HEK293T (cell line): ENCODE measurements at regions not wholly inside any gene's neighbourhood (a gene's known extent, or its start where the extent isn't known, plus 50 kb on each side); places are given as distances from the start of the nearest gene placed in this dataset.

Experiments used
- CTCF ChIA-PET: fragments of 350-600 bp; formaldehyde crosslinking; extraction: SDS; loops from one replicate; lab custom pipeline; 2021; ENCODE audit warnings: antibody characterized with exemption, inconsistent platforms; lab: Yijun Ruan, JAX
- POLR2A ChIA-PET: fragments of 350-600 bp; formaldehyde crosslinking; extraction: SDS; loops from one replicate; lab custom pipeline; 2020; ENCODE audit warnings: antibody characterized with exemption, inconsistent platforms; lab: Yijun Ruan, JAX
- DNase-seq: peaks from one replicate; pipeline ENCODE4 v3.0.0; 2012; ENCODE audit warnings: mixed read lengths; ENCODE audit errors: extremely low spot score
- ARNT ChIP-seq: fragments of 450-650 bp; IDR thresholded peaks from 2 replicates; pipeline ENCODE4 v1.6.1; 2017; ENCODE audit warnings: mild to moderate bottlenecking
- BHLHE40 ChIP-seq: fragments of 450-650 bp; IDR thresholded peaks from 2 replicates; pipeline ENCODE4 v1.6.1; 2016; ENCODE audit warnings: mild to moderate bottlenecking, moderate library complexity, borderline replicate concordance
- CTBP1 ChIP-seq: fragments of 450-650 bp; IDR thresholded peaks from 2 replicates; pipeline ENCODE4 v1.6.1; 2016; ENCODE audit warnings: borderline replicate concordance
- ELF4 ChIP-seq: fragments of 450-650 bp; IDR thresholded peaks from 2 replicates; pipeline ENCODE4 v1.6.1; 2017; ENCODE audit warnings: antibody characterized with exemption
- FOXA1 ChIP-seq: fragments of 450-650 bp; IDR thresholded peaks from 2 replicates; pipeline ENCODE4 v1.6.1; 2016; ENCODE audit warnings: mild to moderate bottlenecking
- FOXK2 ChIP-seq: fragments of 450-650 bp; IDR thresholded peaks from 2 replicates; pipeline ENCODE4 v1.6.1; 2016; ENCODE audit warnings: mild to moderate bottlenecking
- FOXM1 ChIP-seq: fragments of 450-650 bp; IDR thresholded peaks from 2 replicates; pipeline ENCODE4 v1.6.1; 2017; ENCODE audit warnings: mild to moderate bottlenecking, borderline replicate concordance
- HDGF ChIP-seq: fragments of 450-650 bp; IDR thresholded peaks from 2 replicates; pipeline ENCODE4 v1.6.1; 2017; ENCODE audit warnings: antibody characterized with exemption, borderline replicate concordance
- L3MBTL2 ChIP-seq: fragments of 450-650 bp; conservative IDR thresholded peaks from 2 replicates; pipeline ENCODE4 v1.6.1; 2016; ENCODE audit warnings: mild to moderate bottlenecking
- LEF1 ChIP-seq: fragments of 450-650 bp; IDR thresholded peaks from 2 replicates; pipeline ENCODE4 v1.6.1; 2017; ENCODE audit warnings: mild to moderate bottlenecking, borderline replicate concordance
- NFRKB ChIP-seq: fragments of 450-650 bp; IDR thresholded peaks from 2 replicates; pipeline ENCODE4 v1.6.1; 2016; ENCODE audit warnings: mild to moderate bottlenecking, moderate library complexity
- SP1 ChIP-seq: fragments of 450-650 bp; IDR thresholded peaks from 2 replicates; pipeline ENCODE4 v1.6.1; 2017
- SUZ12 ChIP-seq: fragments of 450-650 bp; IDR thresholded peaks from 2 replicates; pipeline ENCODE4 v1.6.1; 2016; ENCODE audit warnings: mild to moderate bottlenecking
- TARDBP ChIP-seq: fragments of 450-650 bp; IDR thresholded peaks from 2 replicates; pipeline ENCODE4 v1.6.1; 2016
- ZNF384 ChIP-seq: fragments of 450-650 bp; IDR thresholded peaks from 2 replicates; pipeline ENCODE4 v1.6.1; 2016
- TF ChIP-seq, protein P1 (sequence below): fragments of 450-650 bp; IDR thresholded peaks from 2 replicates; pipeline ENCODE4 v1.6.1; 2016

GRCh38 chr2:239574434-239575156 is 173.8 kb upstream of the HDAC4 start:
- TF ChIP-seq CTBP1 (no peak), FOXK2 (no peak), NFRKB (no peak), TARDBP (no peak), SP1 (no peak), ELF4 (no peak), SUZ12 (no peak), ARNT (no peak), ZNF384 (no peak), FOXA1 (no peak), L3MBTL2 (no peak), LEF1 (no peak), FOXM1 (no peak), BHLHE40 (no peak), HDGF (no peak)
- TF ChIP-seq, protein P1, sequence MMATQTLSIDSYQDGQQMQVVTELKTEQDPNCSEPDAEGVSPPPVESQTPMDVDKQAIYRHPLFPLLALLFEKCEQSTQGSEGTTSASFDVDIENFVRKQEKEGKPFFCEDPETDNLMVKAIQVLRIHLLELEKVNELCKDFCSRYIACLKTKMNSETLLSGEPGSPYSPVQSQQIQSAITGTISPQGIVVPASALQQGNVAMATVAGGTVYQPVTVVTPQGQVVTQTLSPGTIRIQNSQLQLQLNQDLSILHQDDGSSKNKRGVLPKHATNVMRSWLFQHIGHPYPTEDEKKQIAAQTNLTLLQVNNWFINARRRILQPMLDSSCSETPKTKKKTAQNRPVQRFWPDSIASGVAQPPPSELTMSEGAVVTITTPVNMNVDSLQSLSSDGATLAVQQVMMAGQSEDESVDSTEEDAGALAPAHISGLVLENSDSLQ: no peak
- CTCF ChIA-PET: no interaction called here
- POLR2A ChIA-PET: no interaction called here
- DNase-seq: no peak

- ChIA-PET CTCF (no interaction called here), POLR2A (no interaction called here)
- TF ChIP-seq ARNT (no peak), ZNF384 (no peak), BHLHE40 (no peak), SP1 (no peak), LEF1 (no peak), L3MBTL2 (no peak), TARDBP (no peak), SUZ12 (no peak), HDGF (no peak), FOXM1 (no peak), ELF4 (no peak), FOXA1 (no peak), CTBP1 (no peak), FOXK2 (no peak), NFRKB (no peak)
- TF ChIP-seq, protein P1: no peak
- DNase-seq: no peak
Measured at GRCh38 chr2:239574054-239574433, 173.2 kb upstream of the HDAC4 start.

GRCh38 chr2:239570971-239571520 is 170.2 kb upstream of the HDAC4 start:
- no peak for DNase-seq
- ChIA-PET CTCF (no interaction called here), POLR2A (no interaction called here)
- TF ChIP-seq BHLHE40 (no peak), ELF4 (no peak), SP1 (no peak), LEF1 (no peak), SUZ12 (no peak), ZNF384 (no peak), CTBP1 (no peak), ARNT (no peak), L3MBTL2 (no peak), FOXA1 (no peak), TARDBP (no peak)
- TF ChIP-seq, protein P1: no peak

- POLR2A ChIA-PET: no interaction called here
- DNase-seq: no peak
- no peak for TF ChIP-seq SUZ12
- TF ChIP-seq NFRKB: no peak
- TF ChIP-seq FOXM1: no peak
- no peak for TF ChIP-seq TARDBP
- no peak for TF ChIP-seq HDGF
- CTCF ChIA-PET: no interaction called here
Measured at GRCh38 chr2:239570216-239570925, 169.6 kb upstream of the HDAC4 start.

GRCh38 chr2:239569401-239570090 is 168.7 kb upstream of the HDAC4 start:
- no peak for DNase-seq
- ChIA-PET POLR2A (no interaction called here), CTCF (no interaction called here)
- no peak for TF ChIP-seq FOXM1
- no peak for TF ChIP-seq LEF1
- TF ChIP-seq ZNF384: no peak
- no peak for TF ChIP-seq FOXK2
- no peak for TF ChIP-seq ELF4
- no peak for TF ChIP-seq ARNT
- TF ChIP-seq FOXA1: no peak
- TF ChIP-seq TARDBP: no peak
- TF ChIP-seq SP1: no peak
- no peak for TF ChIP-seq CTBP1
- no peak for TF ChIP-seq SUZ12
- TF ChIP-seq BHLHE40: no peak
- TF ChIP-seq, protein P1: no peak
